ENCODE measurements at regions not wholly inside any gene's neighbourhood (a gene's known extent, or its start where the extent isn't known, plus 50 kb on each side); places are given as distances from the start of the nearest gene placed in this dataset.

DNA sequence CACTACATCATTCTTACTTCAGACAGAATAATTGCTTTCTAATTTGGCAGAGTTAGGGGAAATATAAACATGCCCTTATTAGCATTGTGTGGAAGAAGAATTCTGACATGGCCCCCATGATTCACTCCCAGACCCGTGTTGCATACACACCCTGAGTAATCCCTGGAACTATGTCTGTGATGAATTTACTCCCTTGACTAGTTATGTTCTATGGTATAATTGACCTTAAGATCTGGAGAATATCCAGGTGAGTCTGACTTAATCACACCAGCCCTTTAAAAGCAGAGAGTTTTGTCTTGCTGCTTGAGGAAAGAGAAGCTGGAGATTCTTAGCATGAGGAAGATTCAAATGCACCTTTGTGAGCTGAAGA lies 262.9 kb downstream of the SOX4 start:
- Histone ChIP-seq H3K4me2 (ENCODE audit: insufficient read depth, low read length) (no peak overlapping the region), H3K4me1 (ENCODE audit: insufficient read depth, low read length) (peaks cover 14% of the 10 kb centered on the region), H3K4me3 (ENCODE audit: low read depth in 1 of 2, low read length in 2 of 2) (no peak overlapping the region), H3K9me3 (ENCODE audit: insufficient read depth, low read length, severe bottlenecking) (no peaks in the 10 kb centered on the region), H3K27me3 (ENCODE audit: insufficient read depth, low read length, poor library complexity) (no peaks in the 10 kb centered on the region), H4K20me1 (ENCODE audit: insufficient read depth, low read length) (no peaks in the 10 kb centered on the region), H3K9ac (ENCODE audit: low read depth, low read length) (no peak overlapping the region), H3K36me3 (ENCODE audit: insufficient read depth, low read length) (peaks cover 6% of the 10 kb centered on the region; the same call in 1 of the 2 replicates), H3K79me2 (ENCODE audit: insufficient read depth, low read length) (peaks cover 16% of the 10 kb centered on the region), H2AFZ (ENCODE audit: low read depth, low read length) (no peak overlapping the region), H3K27ac (ENCODE audit: low read length) (0 out of 2 replicates have a peak overlapping the region, but pooled peaks have one; percentile 2)
- DNase-seq (no peak), ATAC-seq (ENCODE audit: insufficient read depth, low read depth) (no peak)
- TF ChIP-seq, protein P1, sequence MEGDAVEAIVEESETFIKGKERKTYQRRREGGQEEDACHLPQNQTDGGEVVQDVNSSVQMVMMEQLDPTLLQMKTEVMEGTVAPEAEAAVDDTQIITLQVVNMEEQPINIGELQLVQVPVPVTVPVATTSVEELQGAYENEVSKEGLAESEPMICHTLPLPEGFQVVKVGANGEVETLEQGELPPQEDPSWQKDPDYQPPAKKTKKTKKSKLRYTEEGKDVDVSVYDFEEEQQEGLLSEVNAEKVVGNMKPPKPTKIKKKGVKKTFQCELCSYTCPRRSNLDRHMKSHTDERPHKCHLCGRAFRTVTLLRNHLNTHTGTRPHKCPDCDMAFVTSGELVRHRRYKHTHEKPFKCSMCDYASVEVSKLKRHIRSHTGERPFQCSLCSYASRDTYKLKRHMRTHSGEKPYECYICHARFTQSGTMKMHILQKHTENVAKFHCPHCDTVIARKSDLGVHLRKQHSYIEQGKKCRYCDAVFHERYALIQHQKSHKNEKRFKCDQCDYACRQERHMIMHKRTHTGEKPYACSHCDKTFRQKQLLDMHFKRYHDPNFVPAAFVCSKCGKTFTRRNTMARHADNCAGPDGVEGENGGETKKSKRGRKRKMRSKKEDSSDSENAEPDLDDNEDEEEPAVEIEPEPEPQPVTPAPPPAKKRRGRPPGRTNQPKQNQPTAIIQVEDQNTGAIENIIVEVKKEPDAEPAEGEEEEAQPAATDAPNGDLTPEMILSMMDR (IDR thresholded peaks at IDR 0.05; ENCODE audit: borderline replicate concordance, extremely low read depth, low read length, poor library complexity, severe bottlenecking), result no peak
- TF ChIP-seq EZH2 (IDR thresholded peaks at IDR 0.05; ENCODE audit: borderline replicate concordance, low read depth, low read length, severe bottlenecking), result no peak

GRCh38 chr6:21856844-21857243 lies 263.3 kb downstream of the SOX4 start:
- Histone ChIP-seq H3K9ac (ENCODE audit: low read depth, low read length) (no peak overlapping the region), H2AFZ (ENCODE audit: low read depth, low read length) (no peak overlapping the region), H3K9me3 (ENCODE audit: insufficient read depth, low read length, severe bottlenecking) (no peaks in the 10 kb centered on the region), H3K36me3 (ENCODE audit: insufficient read depth, low read length) (peaks cover 6% of the 10 kb centered on the region; the same call in 1 of the 2 replicates), H3K79me2 (ENCODE audit: insufficient read depth, low read length) (peaks cover 16% of the 10 kb centered on the region), H3K27me3 (ENCODE audit: insufficient read depth, low read length, poor library complexity) (no peaks in the 10 kb centered on the region), H3K27ac (ENCODE audit: low read length) (peak overlapping the region; percentile 2; the same call in 1 of the 2 replicates), H4K20me1 (ENCODE audit: insufficient read depth, low read length) (no peaks in the 10 kb centered on the region), H3K4me3 (ENCODE audit: low read depth in 1 of 2, low read length in 2 of 2) (no peak overlapping the region), H3K4me2 (ENCODE audit: insufficient read depth, low read length) (no peak overlapping the region), H3K4me1 (ENCODE audit: insufficient read depth, low read length) (peaks cover 14% of the 10 kb centered on the region)
- TF ChIP-seq, protein P1 (IDR thresholded peaks at IDR 0.05; ENCODE audit: borderline replicate concordance, extremely low read depth, low read length, poor library complexity, severe bottlenecking), result no peak
- TF ChIP-seq EZH2 (IDR thresholded peaks at IDR 0.05; ENCODE audit: borderline replicate concordance, low read depth, low read length, severe bottlenecking), result no peak
- ATAC-seq (ENCODE audit: insufficient read depth, low read depth) (no peak), DNase-seq (no peak)

- no peak for DNase-seq
Measured at GRCh38 chr6:21858076-21858475, 264.5 kb downstream of the SOX4 start.

More at GRCh38 chr6:21858076-21858475, 264.5 kb downstream of the SOX4 start:
- Histone ChIP-seq H2AFZ (ENCODE audit: low read depth, low read length) (no peak overlapping the region), H3K79me2 (ENCODE audit: insufficient read depth, low read length) (peaks cover 16% of the 10 kb centered on the region), H3K36me3 (ENCODE audit: insufficient read depth, low read length) (peaks cover 6% of the 10 kb centered on the region; the same call in 1 of the 2 replicates), H3K27me3 (ENCODE audit: insufficient read depth, low read length, poor library complexity) (no peaks in the 10 kb centered on the region), H4K20me1 (ENCODE audit: insufficient read depth, low read length) (no peaks in the 10 kb centered on the region), H3K4me2 (ENCODE audit: insufficient read depth, low read length) (no peak overlapping the region), H3K9ac (ENCODE audit: low read depth, low read length) (no peak overlapping the region), H3K4me3 (ENCODE audit: low read depth in 1 of 2, low read length in 2 of 2) (no peak overlapping the region), H3K27ac (ENCODE audit: low read length) (no peak overlapping the region), H3K9me3 (ENCODE audit: insufficient read depth, low read length, severe bottlenecking) (no peaks in the 10 kb centered on the region), H3K4me1 (ENCODE audit: insufficient read depth, low read length) (peaks cover 14% of the 10 kb centered on the region)
- no peak for ATAC-seq (ENCODE audit: insufficient read depth, low read depth)
- TF ChIP-seq, protein P1 (IDR thresholded peaks at IDR 0.05; ENCODE audit: borderline replicate concordance, extremely low read depth, low read length, poor library complexity, severe bottlenecking), result no peak
- no peak for TF ChIP-seq EZH2 (IDR thresholded peaks at IDR 0.05; ENCODE audit: borderline replicate concordance, low read depth, low read length, severe bottlenecking)
